ENCODE measurements at regions not wholly inside any gene's neighbourhood (a gene's known extent, or its start where the extent isn't known, plus 50 kb on each side); places are given as distances from the start of the nearest gene placed in this dataset.

GRCh38 chr13:55307909-55308308 lies 1832.8 kb upstream of the PRR20A start:
- no peak overlapping the region for H4K5ac ChIP-seq (ENCODE audit: insufficient read length, low read depth, low read length)
- H4K8ac ChIP-seq (ENCODE audit: extremely low read depth, insufficient read depth, low read length): no peak overlapping the region
- no peak overlapping the region for H2BK20ac ChIP-seq (ENCODE audit: low read length)
- H3K27me3 ChIP-seq (replicated peaks in 1 of 4; ENCODE audit: control insufficient read depth in 3 of 4, extremely low read depth in 1 of 4, insufficient read depth in 3 of 4, low read length in 3 of 4): no peaks in the 10 kb centered on the region
- no peak overlapping the region for H2BK120ac ChIP-seq (replicated peaks; ENCODE audit: low read depth, low read length)
- no peak overlapping the region for H2BK5ac ChIP-seq (ENCODE audit: low read depth, low read length)
- no peaks in the 10 kb centered on the region for H3K79me2 ChIP-seq (ENCODE audit: control insufficient read depth in 1 of 2, insufficient read depth in 2 of 2, low read length in 2 of 2)
- no peak overlapping the region for H2BK12ac ChIP-seq (ENCODE audit: low read depth, low read length)
- H3K4me1 ChIP-seq (replicated peaks in 1 of 4; ENCODE audit: control insufficient read depth in 3 of 4, insufficient read depth in 4 of 4, low read length in 3 of 4): no peaks in the 10 kb centered on the region
- FAIRE-seq (no peak), DNase-seq (ENCODE audit: low read depth in 1 of 2, low spot score in 2 of 2) (no peak)
- H3K9me3 ChIP-seq (ENCODE audit: insufficient read depth in 2 of 2, low read depth in 1 of 2, low read length in 1 of 2): no peaks in the 10 kb centered on the region
- H2AK5ac ChIP-seq (ENCODE audit: low read depth, low read length): no peak overlapping the region
- no peak overlapping the region for H3K18ac ChIP-seq (ENCODE audit: extremely low read depth, low read length)
- no peaks in the 10 kb centered on the region for H3K23me2 ChIP-seq (ENCODE audit: low read depth, low read length)
- no peak overlapping the region for H3K9ac ChIP-seq (replicated peaks in 1 of 4; ENCODE audit: extremely low read depth in 1 of 4, low read depth in 3 of 4, low read length in 3 of 4)
- no peak overlapping the region for H3K27ac ChIP-seq (ENCODE audit: low read depth, low read length)
- no peak overlapping the region for H3K23ac ChIP-seq (ENCODE audit: insufficient read length)
- H3K79me1 ChIP-seq (ENCODE audit: low read depth, low read length): no peaks in the 10 kb centered on the region
- no peak overlapping the region for H4K91ac ChIP-seq (replicated peaks; ENCODE audit: insufficient read length, low read length)
- H3K4me3 ChIP-seq (ENCODE audit: extremely low read depth in 1 of 4, insufficient read depth in 2 of 4, low read depth in 3 of 4, low read length in 4 of 4): no peak overlapping the region
- WGBS, 2 experiments (ENCODE audit: extremely low coverage in 1 of 2, insufficient coverage in 1 of 2, insufficient read length in 1 of 2, insufficient replicate concordance in 2 of 2, low coverage in 1 of 2, low lambda C conversion rate in 2 of 2, missing lambda C conversion rate in 1 of 2): 91% methylated on average over 3 of the region's 3 CpGs; no CpG with 5 or more reads in 1 of the 2 experiments
- H3K14ac ChIP-seq (ENCODE audit: insufficient read length): no peak overlapping the region
- H2BK15ac ChIP-seq (ENCODE audit: low read length): no peak overlapping the region
- H3K4me2 ChIP-seq (ENCODE audit: insufficient read depth in 1 of 2, low read depth in 2 of 2, low read length in 2 of 2): no peak overlapping the region
- POLR2A ChIA-PET (ENCODE audit: partially characterized antibody): no interaction called here
- no peaks in the 10 kb centered on the region for H3K36me3 ChIP-seq (ENCODE audit: control insufficient read depth in 2 of 4, insufficient read depth in 4 of 4, low read length in 3 of 4)
- TF ChIP-seq ASH2L (IDR thresholded peaks at IDR 0.05; ENCODE audit: low read length) (no peak), SUZ12 (IDR thresholded peaks at IDR 0.05; ENCODE audit: low read length) (no peak), POU5F1 (IDR thresholded peaks at IDR 0.05; ENCODE audit: low read depth, low read length) (no peak), EGR1 (IDR thresholded peaks at IDR 0.05; ENCODE audit: borderline replicate concordance, low read depth, low read length) (no peak), HDAC6 (IDR thresholded peaks at IDR 0.05; ENCODE audit: low read depth, low read length) (no peak)
- no peak overlapping the region for H3K56ac ChIP-seq (replicated peaks; ENCODE audit: insufficient read length, low read depth, low read length)
- CTCF ChIA-PET (ENCODE audit: partially characterized antibody): interaction anchor here (1.0 kb wide), 1 partner anchor 9 kb away, joined by 4 read pairs; no protein-coding TSS in a partner anchor
- no peaks in the 10 kb centered on the region for H4K20me1 ChIP-seq (replicated peaks in 1 of 2; ENCODE audit: control insufficient read depth in 1 of 2, insufficient read depth in 2 of 2, low read length in 2 of 2)
- no peak overlapping the region for H3K4ac ChIP-seq (replicated peaks; ENCODE audit: insufficient read length, low read depth, low read length)
- no peak overlapping the region for H2AFZ ChIP-seq (ENCODE audit: low read length)

All from H1 (cell line).